ENCODE measurements at regions not wholly inside any gene's neighbourhood (a gene's known extent, or its start where the extent isn't known, plus 50 kb on each side); places are given as distances from the start of the nearest gene placed in this dataset.

- no peak for TF ChIP-seq POLR2A (IDR thresholded peaks at IDR 0.05)
- TF ChIP-seq, protein P1, sequence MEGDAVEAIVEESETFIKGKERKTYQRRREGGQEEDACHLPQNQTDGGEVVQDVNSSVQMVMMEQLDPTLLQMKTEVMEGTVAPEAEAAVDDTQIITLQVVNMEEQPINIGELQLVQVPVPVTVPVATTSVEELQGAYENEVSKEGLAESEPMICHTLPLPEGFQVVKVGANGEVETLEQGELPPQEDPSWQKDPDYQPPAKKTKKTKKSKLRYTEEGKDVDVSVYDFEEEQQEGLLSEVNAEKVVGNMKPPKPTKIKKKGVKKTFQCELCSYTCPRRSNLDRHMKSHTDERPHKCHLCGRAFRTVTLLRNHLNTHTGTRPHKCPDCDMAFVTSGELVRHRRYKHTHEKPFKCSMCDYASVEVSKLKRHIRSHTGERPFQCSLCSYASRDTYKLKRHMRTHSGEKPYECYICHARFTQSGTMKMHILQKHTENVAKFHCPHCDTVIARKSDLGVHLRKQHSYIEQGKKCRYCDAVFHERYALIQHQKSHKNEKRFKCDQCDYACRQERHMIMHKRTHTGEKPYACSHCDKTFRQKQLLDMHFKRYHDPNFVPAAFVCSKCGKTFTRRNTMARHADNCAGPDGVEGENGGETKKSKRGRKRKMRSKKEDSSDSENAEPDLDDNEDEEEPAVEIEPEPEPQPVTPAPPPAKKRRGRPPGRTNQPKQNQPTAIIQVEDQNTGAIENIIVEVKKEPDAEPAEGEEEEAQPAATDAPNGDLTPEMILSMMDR (IDR thresholded peaks at IDR 0.05) = no peak
- no peaks in the 10 kb centered on the region for H3K4me1 ChIP-seq
- intact Hi-C loops (cut with DNase I; ENCODE audit: low total_unique reads) = no loop called here
- H3K4me3 ChIP-seq = no peak overlapping the region
- no peaks in the 10 kb centered on the region for H3K36me3 ChIP-seq
- no peaks in the 10 kb centered on the region for H3K9me3 ChIP-seq
- H3K27me3 ChIP-seq = no peaks in the 10 kb centered on the region
- no peak overlapping the region for H3K27ac ChIP-seq
- DNase-seq = no peak
These were observed 141.0 kb downstream of the ENGASE start for GRCh38 chr17:79215631-79216030.

- Histone ChIP-seq H3K27me3 (no peaks in the 10 kb centered on the region), H3K9me3 (no peaks in the 10 kb centered on the region), H3K4me1 (no peaks in the 10 kb centered on the region), H3K4me3 (no peak overlapping the region), H3K27ac (no peak overlapping the region), H3K36me3 (no peaks in the 10 kb centered on the region)
- TF ChIP-seq, protein P1 (IDR thresholded peaks at IDR 0.05) = no peak
- TF ChIP-seq POLR2A (IDR thresholded peaks at IDR 0.05) = no peak
- no peak for DNase-seq
- intact Hi-C loops (cut with DNase I; ENCODE audit: low total_unique reads) = no loop called here
These were observed 140.4 kb downstream of the ENGASE start for GRCh38 chr17:79214940-79215604.

DNA sequence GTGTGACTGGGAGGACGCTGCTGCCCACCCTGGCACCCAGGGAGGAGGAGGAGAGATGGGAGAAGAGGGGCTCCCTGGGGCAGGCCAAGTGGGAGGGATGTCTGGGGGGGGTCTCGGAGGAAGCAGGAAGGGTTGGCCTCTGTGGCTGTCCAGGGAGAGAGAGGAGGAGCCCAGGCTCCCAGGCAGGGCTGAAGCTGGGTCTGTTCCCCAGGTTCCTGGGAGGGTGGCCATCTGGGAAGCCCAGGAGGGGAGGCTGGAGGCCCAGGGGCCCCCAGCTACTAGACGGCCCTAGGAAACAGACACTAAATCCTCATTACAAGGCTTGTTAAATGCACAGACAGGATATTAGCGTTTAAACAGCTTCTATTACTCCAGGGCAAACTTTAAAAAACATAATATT is 139.8 kb downstream of the ENGASE start:
- H3K9me3 ChIP-seq = no peaks in the 10 kb centered on the region
- intact Hi-C loops (cut with DNase I; ENCODE audit: low total_unique reads) = no loop called here
- H3K27me3 ChIP-seq = no peaks in the 10 kb centered on the region
- no peaks in the 10 kb centered on the region for H3K4me1 ChIP-seq
- TF ChIP-seq POLR2A (IDR thresholded peaks at IDR 0.05) = no peak
- TF ChIP-seq, protein P1 (IDR thresholded peaks at IDR 0.05) = no peak
- H3K27ac ChIP-seq = no peak overlapping the region
- no peaks in the 10 kb centered on the region for H3K36me3 ChIP-seq
- DNase-seq = no peak
- H3K4me3 ChIP-seq = no peak overlapping the region

DNA sequence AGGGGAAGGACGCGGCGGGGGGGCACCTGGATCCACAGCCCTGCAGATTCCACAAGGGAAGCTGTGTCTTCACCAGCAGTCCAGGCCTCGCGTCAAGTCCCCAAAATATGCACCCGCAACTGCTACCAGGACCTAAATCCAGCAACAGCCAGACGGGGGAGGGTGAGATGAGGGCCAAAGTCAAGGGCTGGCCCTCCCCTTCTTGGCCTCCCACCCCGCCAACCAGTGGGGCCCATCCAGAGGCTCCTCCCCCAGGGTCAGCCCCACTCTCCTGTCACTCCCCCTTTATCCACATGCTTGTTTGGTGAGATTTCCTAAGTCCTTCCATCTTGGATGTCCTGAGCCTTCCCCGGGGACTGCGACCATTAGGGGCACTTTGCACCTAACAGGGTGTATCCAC is 138.7 kb downstream of the ENGASE start:
- Histone ChIP-seq H3K27me3 (no peaks in the 10 kb centered on the region), H3K27ac (no peak overlapping the region), H3K4me3 (no peak overlapping the region), H3K36me3 (no peaks in the 10 kb centered on the region), H3K9me3 (no peaks in the 10 kb centered on the region), H3K4me1 (no peaks in the 10 kb centered on the region)
- no peak for DNase-seq
- intact Hi-C loops (cut with DNase I; ENCODE audit: low total_unique reads) = no loop called here
- TF ChIP-seq, protein P1 (IDR thresholded peaks at IDR 0.05) = no peak
- TF ChIP-seq POLR2A (IDR thresholded peaks at IDR 0.05) = no peak

- DNase-seq = no peak
- Histone ChIP-seq H3K27me3 (no peaks in the 10 kb centered on the region), H3K36me3 (no peaks in the 10 kb centered on the region), H3K4me1 (no peaks in the 10 kb centered on the region), H3K9me3 (no peaks in the 10 kb centered on the region), H3K4me3 (no peak overlapping the region), H3K27ac (no peak overlapping the region)
- intact Hi-C loops (cut with DNase I; ENCODE audit: low total_unique reads) = no loop called here
- TF ChIP-seq, protein P1 (IDR thresholded peaks at IDR 0.05) = no peak
- no peak for TF ChIP-seq POLR2A (IDR thresholded peaks at IDR 0.05)
These were observed 137.8 kb downstream of the ENGASE start for GRCh38 chr17:79212149-79213087.

Measured in uterus (tissue), 3 donors.